Gastroesophageal sphincter (tissue), 4 donors: ENCODE measurements at regions not wholly inside any gene's neighbourhood (a gene's known extent, or its start where the extent isn't known, plus 50 kb on each side); places are given as distances from the start of the nearest gene placed in this dataset.

Source experiments
- ATAC-seq: fragments of 150-250 bp; one replicate; pipeline ENCODE4 v1.9.1; 2016; ENCODE audit warnings: mild to moderate bottlenecking, moderate library complexity
- H3K27ac ChIP-seq, 4 donors: fragments of 200-600 bp; sonication (generic) in 3 of 4; 1 replicate in 3 of 4; 2 replicates in 1 of 4; pipeline ENCODE4 v1.5.1; 2016 to 2019
- H3K27me3 ChIP-seq: fragments of 200-600 bp; sonication (generic); one replicate; pipeline ENCODE4 v1.5.1; 2019
- H3K36me3 ChIP-seq, 2 donors: fragments of 200-600 bp; sonication (generic); one replicate each; pipeline ENCODE4 v1.5.1; 2019; ENCODE audit warnings: control low read depth in 1 of 2
- H3K4me1 ChIP-seq, 3 donors: fragments of 200-600 bp; sonication (generic); 1 replicate in 2 of 3; 2 replicates in 1 of 3; pipeline ENCODE4 v1.5.1; 2016 to 2019; ENCODE audit warnings: control low read depth in 2 of 3
- H3K4me3 ChIP-seq, 2 donors: fragments of 200-600 bp; sonication (generic); one replicate each; pipeline ENCODE4 v1.5.1; 2019; ENCODE audit warnings: mild to moderate bottlenecking in 1 of 2, moderate library complexity in 1 of 2
- H3K9me3 ChIP-seq, 3 donors: fragments of 200-600 bp; sonication (generic); one replicate each; pipeline ENCODE4 v1.5.1; 2017 to 2019; ENCODE audit warnings: control low read depth in 2 of 3
- EP300 ChIP-seq: sonication (generic); formaldehyde crosslinking; IDR thresholded peaks from one replicate; pipeline ENCODE4 v1.6.1; 2017; ENCODE audit warnings: antibody characterized with exemption, mild to moderate bottlenecking
- POLR2A ChIP-seq, 2 donors: fragments of 450-650 bp; IDR thresholded peaks; one replicate each; pipeline ENCODE4 v1.6.1; 2017; ENCODE audit warnings: antibody characterized with exemption in 2 of 2, mild to moderate bottlenecking in 2 of 2, moderate library complexity in 1 of 2
- POLR2AphosphoS5 ChIP-seq: sonication (generic); formaldehyde crosslinking; IDR thresholded peaks from one replicate; pipeline ENCODE4 v1.6.1; 2017; ENCODE audit warnings: antibody characterized with exemption
- WGBS, 2 donors: methylation state at CpG; one replicate each; pipeline ENCODE4 v1.1.5; 2018; ENCODE audit warnings: low coverage in 1 of 2; 5-methylcytosine and 5-hydroxymethylcytosine counted together
- TF ChIP-seq, protein P1 (sequence below), 4 experiments: fragments of 200-600 bp in 2 of 4; fragments of 450-650 bp in 2 of 4; sonication (generic) in 1 of 4; IDR thresholded peaks; one replicate each; pipeline ENCODE4 v1.5.1; 2017 to 2019; ENCODE audit warnings: antibody characterized with exemption in 4 of 4, mild to moderate bottlenecking in 2 of 4, moderate library complexity in 2 of 4

DNA sequence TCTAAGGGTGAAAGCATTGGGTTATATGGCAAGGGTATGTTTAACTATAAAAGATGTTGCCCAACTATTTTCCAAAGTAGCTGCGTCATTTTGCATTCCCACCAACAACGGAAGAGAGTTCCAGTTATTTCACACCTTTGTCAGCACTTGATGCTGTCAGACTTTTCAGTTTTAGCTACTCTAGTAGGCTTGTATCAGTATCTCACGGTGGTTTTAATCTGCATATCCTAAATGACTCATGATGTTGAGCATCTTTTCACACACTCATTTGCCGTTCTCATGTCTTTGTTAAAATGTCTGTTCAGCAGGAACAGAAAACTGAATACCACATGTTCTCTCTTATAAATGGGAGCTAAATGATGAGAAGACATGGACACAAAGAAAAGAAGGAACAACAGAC lies 122.3 kb downstream of the RNASET2 start:
- H3K9me3 ChIP-seq, result no peaks in the 10 kb centered on the region
- ATAC-seq, result no peak
- no peaks in the 10 kb centered on the region for H3K36me3 ChIP-seq
- TF ChIP-seq, protein P1, sequence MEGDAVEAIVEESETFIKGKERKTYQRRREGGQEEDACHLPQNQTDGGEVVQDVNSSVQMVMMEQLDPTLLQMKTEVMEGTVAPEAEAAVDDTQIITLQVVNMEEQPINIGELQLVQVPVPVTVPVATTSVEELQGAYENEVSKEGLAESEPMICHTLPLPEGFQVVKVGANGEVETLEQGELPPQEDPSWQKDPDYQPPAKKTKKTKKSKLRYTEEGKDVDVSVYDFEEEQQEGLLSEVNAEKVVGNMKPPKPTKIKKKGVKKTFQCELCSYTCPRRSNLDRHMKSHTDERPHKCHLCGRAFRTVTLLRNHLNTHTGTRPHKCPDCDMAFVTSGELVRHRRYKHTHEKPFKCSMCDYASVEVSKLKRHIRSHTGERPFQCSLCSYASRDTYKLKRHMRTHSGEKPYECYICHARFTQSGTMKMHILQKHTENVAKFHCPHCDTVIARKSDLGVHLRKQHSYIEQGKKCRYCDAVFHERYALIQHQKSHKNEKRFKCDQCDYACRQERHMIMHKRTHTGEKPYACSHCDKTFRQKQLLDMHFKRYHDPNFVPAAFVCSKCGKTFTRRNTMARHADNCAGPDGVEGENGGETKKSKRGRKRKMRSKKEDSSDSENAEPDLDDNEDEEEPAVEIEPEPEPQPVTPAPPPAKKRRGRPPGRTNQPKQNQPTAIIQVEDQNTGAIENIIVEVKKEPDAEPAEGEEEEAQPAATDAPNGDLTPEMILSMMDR (IDR thresholded peaks at IDR 0.05), result no peak
- no peak overlapping the region for H3K27ac ChIP-seq
- WGBS, 2 donors, result 84 to 95% methylated on average over 3 to 4 of the region's 4 CpGs
- H3K4me1 ChIP-seq, result peaks cover 0 to 10% (median 0%) of the 10 kb centered on the region in 3 donors
- H3K27me3 ChIP-seq, result no peaks in the 10 kb centered on the region
- no peak overlapping the region for H3K4me3 ChIP-seq

DNA sequence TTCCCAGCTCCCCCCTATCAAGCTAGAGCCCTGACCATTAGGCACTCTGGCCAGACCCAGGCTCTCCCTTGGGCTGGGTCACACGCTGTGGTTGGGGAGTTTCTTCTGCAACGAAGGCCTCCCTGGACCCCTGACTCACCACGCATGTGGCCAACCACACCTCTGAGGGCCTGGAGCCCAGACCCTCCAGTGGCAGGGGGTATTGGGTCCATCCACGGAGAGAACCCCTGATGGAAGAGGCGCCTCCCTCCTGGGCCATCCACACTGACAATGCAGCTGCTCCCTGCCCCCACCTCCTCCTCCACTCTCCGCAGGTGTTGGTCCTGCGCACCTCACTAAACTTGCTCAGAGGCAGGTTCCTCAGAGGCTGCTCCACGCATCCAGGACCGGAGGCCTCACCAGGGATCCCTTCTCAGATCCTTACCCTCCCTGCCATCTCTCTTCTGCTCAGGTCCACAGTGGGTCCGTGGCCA lies 125.4 kb downstream of the RNASET2 start:
- Histone ChIP-seq H3K4me1 (peaks cover 0 to 5% (median 0%) of the 10 kb centered on the region in 3 donors), H3K27ac (no peak overlapping the region), H3K27me3 (no peaks in the 10 kb centered on the region), H3K9me3 (no peaks in the 10 kb centered on the region), H3K4me3 (no peak overlapping the region), H3K36me3 (no peaks in the 10 kb centered on the region)
- TF ChIP-seq POLR2AphosphoS5, result no peak
- TF ChIP-seq POLR2A (IDR thresholded peaks at IDR 0.05), result no peak
- TF ChIP-seq, protein P1 (IDR thresholded peaks at IDR 0.05), result no peak
- TF ChIP-seq EP300, result no peak
- ATAC-seq, result no peak
- WGBS, 2 donors, result 98 to 100% methylated on average over 1 to 6 of the region's 10 CpGs

DNA sequence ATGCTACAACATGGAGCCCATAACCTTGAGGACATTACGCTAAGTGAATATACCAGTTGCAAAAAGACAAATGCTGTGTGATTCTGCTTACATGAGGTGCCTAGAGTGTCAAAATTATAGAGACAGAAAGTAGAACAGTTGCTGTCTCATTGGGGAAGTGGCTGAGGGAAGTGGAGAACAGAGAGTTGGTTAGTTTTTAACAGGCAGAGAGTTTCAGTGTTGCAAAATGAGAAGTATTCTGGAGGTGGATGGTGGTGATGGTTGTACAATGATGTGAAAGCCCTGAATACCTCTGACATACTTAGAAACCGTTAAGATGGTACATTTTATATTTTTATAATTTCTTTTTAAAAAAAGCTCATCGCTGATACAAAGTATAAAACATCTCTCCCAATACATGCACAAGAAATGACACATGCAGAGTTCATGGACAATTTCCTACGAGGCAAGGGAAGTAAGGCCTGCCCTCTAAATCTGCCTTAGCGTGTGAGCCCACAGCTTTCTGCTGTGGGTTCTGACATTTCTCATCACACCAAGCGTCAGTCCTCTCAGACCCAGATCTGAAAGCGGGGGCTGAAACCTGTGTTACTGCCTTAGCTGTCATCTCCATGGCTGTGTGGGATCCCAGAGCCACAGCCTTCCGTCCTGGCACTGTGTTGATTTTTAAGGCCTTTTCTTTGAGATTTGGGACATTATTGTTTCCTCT lies 126.0 kb downstream of the RNASET2 start:
- no peaks in the 10 kb centered on the region for H3K9me3 ChIP-seq
- no peaks in the 10 kb centered on the region for H3K36me3 ChIP-seq
- no peak overlapping the region for H3K27ac ChIP-seq
- ATAC-seq, result no peak
- 77 to 84% methylated on average over 7 to 8 of the region's 8 CpGs for WGBS, 2 donors
- no peak for TF ChIP-seq POLR2A (IDR thresholded peaks at IDR 0.05)
- TF ChIP-seq, protein P1 (IDR thresholded peaks at IDR 0.05), result no peak
- no peak for TF ChIP-seq EP300
- no peak for TF ChIP-seq POLR2AphosphoS5
- peaks cover 0 to 6% (median 0%) of the 10 kb centered on the region in 3 donors for H3K4me1 ChIP-seq
- no peaks in the 10 kb centered on the region for H3K27me3 ChIP-seq
- H3K4me3 ChIP-seq, result no peak overlapping the region

DNA sequence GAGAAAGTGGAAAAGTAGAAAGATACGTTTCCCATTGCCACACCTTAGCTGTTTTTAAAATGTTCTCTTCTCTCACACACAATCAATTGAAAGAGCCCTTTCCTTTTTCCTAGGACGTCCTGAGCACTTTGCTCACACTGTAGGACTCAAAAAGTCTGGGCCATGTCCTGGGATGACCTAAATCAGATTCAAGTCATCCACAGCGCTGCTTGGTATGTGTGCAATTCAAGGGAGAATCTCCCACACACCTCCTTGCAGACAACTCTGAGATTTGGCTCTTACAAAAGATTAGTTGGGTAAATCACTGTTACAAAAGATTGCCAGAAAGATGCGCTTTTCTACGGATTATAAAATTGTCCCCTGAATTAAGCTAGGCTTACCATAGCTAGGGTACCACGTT lies 130.1 kb downstream of the RNASET2 start:
- no peaks in the 10 kb centered on the region for H3K36me3 ChIP-seq
- WGBS, 2 donors, result 56 to 79% methylated on average over 5 to 6 of the region's 6 CpGs
- TF ChIP-seq POLR2AphosphoS5, result no peak
- no peak for TF ChIP-seq EP300
- TF ChIP-seq, protein P1 (IDR thresholded peaks at IDR 0.05), result no peak
- TF ChIP-seq POLR2A (IDR thresholded peaks at IDR 0.05), result no peak
- peaks cover 0 to 6% (median 0%) of the 10 kb centered on the region in 3 donors for H3K4me1 ChIP-seq
- no peak for ATAC-seq
- H3K9me3 ChIP-seq, result no peaks in the 10 kb centered on the region
- no peak overlapping the region for H3K27ac ChIP-seq
- H3K27me3 ChIP-seq, result no peaks in the 10 kb centered on the region
- H3K4me3 ChIP-seq, result no peak overlapping the region

DNA sequence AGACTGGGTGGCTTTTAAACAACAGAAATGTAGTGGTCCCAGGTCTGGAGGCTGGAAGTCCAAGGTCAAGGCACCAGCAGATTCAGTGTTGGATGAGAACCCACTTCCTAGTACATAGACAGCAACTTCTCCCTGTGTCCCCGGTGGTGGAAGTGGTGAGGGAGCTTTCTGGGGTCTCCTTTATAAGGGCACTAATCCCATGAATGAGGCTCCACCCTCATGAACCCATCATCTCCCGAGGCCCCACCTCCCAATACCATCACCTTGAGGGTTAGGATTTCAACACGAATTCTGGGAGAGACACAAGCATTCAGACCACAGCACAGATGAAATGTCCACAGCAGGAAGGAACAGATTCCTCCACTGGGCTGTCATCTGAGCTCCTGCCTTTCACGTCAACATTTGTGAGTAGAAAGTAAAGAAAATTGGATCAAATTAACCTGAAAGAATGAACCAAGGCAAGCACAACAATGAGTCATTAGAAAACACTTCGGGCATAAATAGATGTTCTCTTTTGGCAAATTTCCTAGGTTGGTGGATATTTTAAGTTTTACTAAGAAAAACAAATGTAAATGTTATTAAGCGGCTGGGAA lies 130.7 kb downstream of the RNASET2 start:
- TF ChIP-seq POLR2A (IDR thresholded peaks at IDR 0.05) (no peak), EP300 (no peak), POLR2AphosphoS5 (no peak)
- TF ChIP-seq, protein P1 (IDR thresholded peaks at IDR 0.05), result no peak
- Histone ChIP-seq H3K27ac (no peak overlapping the region), H3K9me3 (no peaks in the 10 kb centered on the region), H3K27me3 (no peaks in the 10 kb centered on the region), H3K4me1 (peaks cover 0 to 6% (median 0%) of the 10 kb centered on the region in 3 donors), H3K4me3 (no peak overlapping the region), H3K36me3 (no peaks in the 10 kb centered on the region)
- ATAC-seq, result no peak
- WGBS, 2 donors, result 33 to 35% methylated on average over 2 to 4 of the region's 6 CpGs
